Osteocyte (in vitro differentiated cells): ENCODE measurements at regions not wholly inside any gene's neighbourhood (a gene's known extent, or its start where the extent isn't known, plus 50 kb on each side); places are given as distances from the start of the nearest gene placed in this dataset.

Experiments
- DNase-seq: peaks from one replicate; pipeline ENCODE4 v3.0.0; 2021; ENCODE audit warnings: mixed read lengths; ENCODE audit not compliant: unreplicated experiment; ENCODE audit errors: extremely low spot score
- H3K27ac Mint-ChIP-seq: one replicate; pipeline ENCODE4 v1.8.0; 2021; ENCODE audit warnings: mild to moderate bottlenecking, mixed read lengths; ENCODE audit not compliant: unreplicated experiment
- H3K27me3 Mint-ChIP-seq: one replicate; pipeline ENCODE4 v1.8.0; 2021; ENCODE audit warnings: mixed read lengths; ENCODE audit not compliant: unreplicated experiment
- H3K36me3 Mint-ChIP-seq: one replicate; pipeline ENCODE4 v1.8.0; 2021; ENCODE audit warnings: mixed read lengths; ENCODE audit not compliant: unreplicated experiment
- H3K4me1 Mint-ChIP-seq: one replicate; pipeline ENCODE4 v1.8.0; 2021; ENCODE audit warnings: mixed read lengths; ENCODE audit not compliant: unreplicated experiment
- H3K4me3 Mint-ChIP-seq: one replicate; pipeline ENCODE4 v1.8.0; 2021; ENCODE audit warnings: mild to moderate bottlenecking, moderate library complexity, mixed read lengths; ENCODE audit not compliant: unreplicated experiment
- H3K9me3 Mint-ChIP-seq: one replicate; pipeline ENCODE4 v1.8.0; 2021; ENCODE audit warnings: mixed read lengths; ENCODE audit not compliant: unreplicated experiment
- TF ChIP-seq, protein P1 (sequence below): fragments of 200-600 bp; sonication (generic); IDR thresholded peaks from 2 replicates; pipeline ENCODE4 v1.5.0; 2021; ENCODE audit warnings: antibody characterized with exemption, mild to moderate bottlenecking, moderate library complexity

DNA sequence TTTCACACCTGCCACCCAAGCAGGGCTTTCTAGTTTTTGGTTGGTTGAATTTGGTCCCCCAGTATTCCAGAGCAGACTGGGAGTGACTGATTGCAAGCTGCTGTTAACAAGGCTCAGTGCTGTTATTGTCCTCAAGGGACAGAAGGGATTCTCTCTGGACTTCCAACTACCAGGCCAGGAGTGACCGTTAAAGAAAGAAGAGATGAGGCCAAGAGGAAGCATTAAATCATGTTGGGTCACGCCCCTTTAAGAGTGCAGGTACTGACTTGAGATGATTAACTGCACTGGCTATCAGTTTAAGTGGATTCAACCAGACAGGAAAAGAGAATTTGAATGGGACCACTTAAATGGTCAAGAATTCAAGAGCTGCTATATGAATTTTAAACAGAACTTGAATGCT, 220.8 kb upstream of the PCSK5 start:
- DNase-seq = no peak
- Mint-ChIP-seq H3K9me3 (peaks cover 9% of the 10 kb centered on the region), H3K27ac (no peak overlapping the region), H3K4me1 (no peaks in the 10 kb centered on the region), H3K27me3 (peaks cover 36% of the 10 kb centered on the region), H3K36me3 (no peaks in the 10 kb centered on the region), H3K4me3 (no peak overlapping the region)
- TF ChIP-seq, protein P1, sequence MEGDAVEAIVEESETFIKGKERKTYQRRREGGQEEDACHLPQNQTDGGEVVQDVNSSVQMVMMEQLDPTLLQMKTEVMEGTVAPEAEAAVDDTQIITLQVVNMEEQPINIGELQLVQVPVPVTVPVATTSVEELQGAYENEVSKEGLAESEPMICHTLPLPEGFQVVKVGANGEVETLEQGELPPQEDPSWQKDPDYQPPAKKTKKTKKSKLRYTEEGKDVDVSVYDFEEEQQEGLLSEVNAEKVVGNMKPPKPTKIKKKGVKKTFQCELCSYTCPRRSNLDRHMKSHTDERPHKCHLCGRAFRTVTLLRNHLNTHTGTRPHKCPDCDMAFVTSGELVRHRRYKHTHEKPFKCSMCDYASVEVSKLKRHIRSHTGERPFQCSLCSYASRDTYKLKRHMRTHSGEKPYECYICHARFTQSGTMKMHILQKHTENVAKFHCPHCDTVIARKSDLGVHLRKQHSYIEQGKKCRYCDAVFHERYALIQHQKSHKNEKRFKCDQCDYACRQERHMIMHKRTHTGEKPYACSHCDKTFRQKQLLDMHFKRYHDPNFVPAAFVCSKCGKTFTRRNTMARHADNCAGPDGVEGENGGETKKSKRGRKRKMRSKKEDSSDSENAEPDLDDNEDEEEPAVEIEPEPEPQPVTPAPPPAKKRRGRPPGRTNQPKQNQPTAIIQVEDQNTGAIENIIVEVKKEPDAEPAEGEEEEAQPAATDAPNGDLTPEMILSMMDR = no peak

DNA sequence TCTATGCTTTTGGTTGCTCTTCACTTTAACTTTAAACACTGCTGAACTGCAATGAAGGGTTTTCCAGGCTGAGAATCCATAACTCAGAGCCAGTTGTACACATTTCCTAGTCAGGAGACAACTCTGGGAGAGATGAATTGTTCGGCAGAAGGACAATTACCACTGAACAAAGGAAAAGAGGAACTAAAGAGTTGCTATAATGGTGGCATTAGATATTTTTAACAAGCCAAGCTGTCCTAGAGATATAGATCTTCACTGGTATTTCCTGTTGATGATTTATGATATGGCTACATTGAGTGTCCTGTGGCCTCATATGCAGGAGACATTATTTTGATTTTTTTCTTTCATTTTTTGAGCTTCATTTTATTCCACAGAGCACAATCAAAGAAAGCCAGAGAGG, 219.1 kb upstream of the PCSK5 start:
- no peak for DNase-seq
- Mint-ChIP-seq H3K4me3 (no peak overlapping the region), H3K36me3 (no peaks in the 10 kb centered on the region), H3K9me3 (peaks cover 9% of the 10 kb centered on the region), H3K27me3 (peaks cover 31% of the 10 kb centered on the region), H3K4me1 (no peaks in the 10 kb centered on the region), H3K27ac (no peak overlapping the region)
- TF ChIP-seq, protein P1 = no peak

DNA sequence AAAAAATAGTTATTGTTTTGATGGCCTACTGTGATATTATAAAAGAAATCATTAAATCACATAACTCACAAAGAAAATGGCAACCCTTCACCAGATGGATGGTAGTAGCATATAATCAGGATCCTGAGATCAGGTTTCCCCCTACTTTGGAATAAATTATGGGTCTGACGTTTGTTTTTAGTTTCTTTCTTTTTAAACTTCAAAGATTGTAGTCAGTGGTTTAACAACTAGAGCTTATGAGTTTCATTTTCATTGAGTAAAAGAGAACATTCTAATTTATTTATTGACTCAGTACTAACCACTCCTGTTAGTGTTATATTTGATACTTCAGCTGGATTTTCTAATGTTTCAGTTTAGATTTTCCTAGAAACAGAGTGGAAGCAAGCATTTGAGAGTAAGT, 218.0 kb upstream of the PCSK5 start:
- TF ChIP-seq, protein P1 = no peak
- DNase-seq = no peak
- H3K4me1 Mint-ChIP-seq = no peaks in the 10 kb centered on the region

GRCh38 chr9:75683591-75683990, 206.9 kb upstream of the PCSK5 start:
- DNase-seq = no peak
- no peak overlapping the region for H3K27ac Mint-ChIP-seq
- H3K4me1 Mint-ChIP-seq = no peaks in the 10 kb centered on the region
- no peaks in the 10 kb centered on the region for H3K36me3 Mint-ChIP-seq
- TF ChIP-seq, protein P1 = no peak
- peaks cover 44% of the 10 kb centered on the region for H3K27me3 Mint-ChIP-seq
- no peaks in the 10 kb centered on the region for H3K9me3 Mint-ChIP-seq
- H3K4me3 Mint-ChIP-seq = no peak overlapping the region

More for the DNA sequence above, 218.0 kb upstream of the PCSK5 start:
- Mint-ChIP-seq H3K27ac (no peak overlapping the region), H3K9me3 (peaks cover 9% of the 10 kb centered on the region), H3K4me3 (no peak overlapping the region), H3K36me3 (no peaks in the 10 kb centered on the region), H3K27me3 (peaks cover 25% of the 10 kb centered on the region)

- Mint-ChIP-seq H3K27ac (no peak overlapping the region), H3K9me3 (no peaks in the 10 kb centered on the region), H3K27me3 (peaks cover 31% of the 10 kb centered on the region), H3K36me3 (no peaks in the 10 kb centered on the region), H3K4me1 (no peaks in the 10 kb centered on the region), H3K4me3 (no peak overlapping the region)
- no peak for DNase-seq
- TF ChIP-seq, protein P1 = no peak
Measured at GRCh38 chr9:75685062-75685461, 205.4 kb upstream of the PCSK5 start.
